Neural progenitor cell (in vitro differentiated cells): ENCODE measurements at regions not wholly inside any gene's neighbourhood (a gene's known extent, or its start where the extent isn't known, plus 50 kb on each side); places are given as distances from the start of the nearest gene placed in this dataset.

Source experiments
- CTCF ChIP-seq: fragments of 200-600 bp; sonication (generic); IDR thresholded peaks from 2 replicates; pipeline ENCODE4 v1.5.1; 2017; ENCODE audit warnings: antibody characterized with exemption, mild to moderate bottlenecking
- EZH2 ChIP-seq: fragments of 200-600 bp; sonication (generic); IDR thresholded peaks from 2 replicates; pipeline ENCODE4 v1.6.1; 2017; ENCODE audit warnings: antibody characterized with exemption, mild to moderate bottlenecking, moderate library complexity
- EZH2phosphoT487 ChIP-seq: fragments of 200-600 bp; sonication (generic); IDR thresholded peaks from 2 replicates; pipeline ENCODE4 v1.6.1; 2017; ENCODE audit warnings: antibody characterized with exemption

DNA sequence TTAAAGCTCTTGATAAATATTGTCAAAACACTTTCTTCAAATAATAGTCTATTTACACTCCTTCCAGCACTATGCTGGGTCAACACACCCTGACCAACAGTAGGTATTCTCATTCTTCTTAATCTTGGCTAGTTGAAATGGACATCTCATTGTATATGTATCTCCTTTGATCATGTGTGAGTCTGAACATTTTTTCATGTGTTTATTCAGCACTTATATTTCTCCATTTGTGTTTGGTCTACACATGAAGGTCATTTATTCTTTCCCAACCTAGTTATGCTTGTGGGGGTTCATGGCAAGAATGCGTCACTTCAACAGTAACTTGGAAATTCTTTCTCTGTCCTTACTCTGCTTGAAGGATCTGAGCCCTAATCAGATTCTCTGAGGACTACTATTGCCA is 133.1 kb upstream of the ARID2 start:
- TF ChIP-seq CTCF (no peak), EZH2phosphoT487 (no peak), EZH2 (no peak)
